Fibroblast of pulmonary artery (primary cell): ENCODE measurements at regions not wholly inside any gene's neighbourhood (a gene's known extent, or its start where the extent isn't known, plus 50 kb on each side); places are given as distances from the start of the nearest gene placed in this dataset.
"Not testable (repeated sequence)": the region's sequence is repeated elsewhere in the genome, so short reads cannot be mapped to it uniquely, and the experiment has no call there.

ENCODE experiments used
- DNase-seq: peaks from one replicate; pipeline ENCODE4 v3.0.0-alpha.2; 2010; ENCODE audit warnings: low read depth
- H3K4me3 ChIP-seq: replicated peaks from 2 replicates; pipeline ENCODE4 v1.5.1; 2011; ENCODE audit warnings: low read depth, mild to moderate bottlenecking, control low read depth, low read length, moderate library complexity
- CTCF ChIP-seq: IDR thresholded peaks from 2 replicates; pipeline ENCODE4 v1.5.1; 2011; ENCODE audit warnings: mild to moderate bottlenecking, control low read depth, low read length, inconsistent platforms; ENCODE audit errors: missing control alignments

GRCh38 chr12:34109390-34109789 lies 87.1 kb downstream of the ALG10 start:
- DNase-seq, result no peak

GRCh38 chr12:34109909-34110531 lies 87.7 kb downstream of the ALG10 start:
- H3K4me3 ChIP-seq, DNase-seq: not testable (repeated sequence)

More at GRCh38 chr12:34109390-34109789, 87.1 kb downstream of the ALG10 start:
- no peak overlapping the region for H3K4me3 ChIP-seq
- TF ChIP-seq CTCF, result no peak

GRCh38 chr12:34119366-34119765 lies 97.1 kb downstream of the ALG10 start:
- no peak overlapping the region for H3K4me3 ChIP-seq
- TF ChIP-seq CTCF, result no peak
- DNase-seq, result no peak

- DNase-seq, result no peak
- no peak overlapping the region for H3K4me3 ChIP-seq
- TF ChIP-seq CTCF, result no peak
These were observed 99.1 kb downstream of the ALG10 start for GRCh38 chr12:34121360-34121759.

GRCh38 chr12:34123092-34123491 lies 100.8 kb downstream of the ALG10 start:
- TF ChIP-seq CTCF, result peak; percentile 77
- H3K4me3 ChIP-seq, result not testable (repeated sequence)
- DNase-seq, result peak; percentile 63

- no peak for DNase-seq
- TF ChIP-seq CTCF, result no peak
- no peak overlapping the region for H3K4me3 ChIP-seq
These were observed 102.3 kb downstream of the ALG10 start for GRCh38 chr12:34124608-34125007.

GRCh38 chr12:34126239-34126641 lies 103.9 kb downstream of the ALG10 start:
- no peak for DNase-seq
- H3K4me3 ChIP-seq, result no peak overlapping the region
- TF ChIP-seq CTCF, result no peak
